Retina (tissue), 1 donor: ENCODE measurements at regions not wholly inside any gene's neighbourhood (a gene's known extent, or its start where the extent isn't known, plus 50 kb on each side); places are given as distances from the start of the nearest gene placed in this dataset.

Experiments used
- DNase-seq: peaks from one replicate; pipeline ENCODE4 v3.0.0-alpha.2; 2016

DNA sequence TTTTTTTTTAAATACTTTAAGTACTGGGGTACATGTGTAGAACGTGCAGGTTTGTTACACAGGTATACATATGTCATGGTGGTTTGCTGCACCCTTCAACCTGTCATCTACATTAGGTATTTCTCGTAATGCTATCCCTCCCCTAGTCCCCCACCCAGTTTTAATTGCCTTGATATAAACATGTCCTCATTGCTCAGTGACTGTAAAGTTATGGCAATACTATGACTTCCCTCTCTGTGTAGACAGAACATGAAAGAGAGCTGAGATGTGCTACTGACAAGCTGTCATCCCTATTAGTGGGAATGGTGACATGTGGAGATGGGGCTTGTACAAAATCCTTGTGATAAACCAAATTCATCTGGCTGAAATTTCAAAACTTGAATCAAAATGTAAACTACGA lies 449.7 kb upstream of the TRIB2 start:
- DNase-seq, result no peak

GRCh38 chr2:12269041-12269972 lies 447.4 kb upstream of the TRIB2 start:
- no peak for DNase-seq

GRCh38 chr2:12270876-12271588 lies 445.7 kb upstream of the TRIB2 start:
- DNase-seq, result no peak

DNA sequence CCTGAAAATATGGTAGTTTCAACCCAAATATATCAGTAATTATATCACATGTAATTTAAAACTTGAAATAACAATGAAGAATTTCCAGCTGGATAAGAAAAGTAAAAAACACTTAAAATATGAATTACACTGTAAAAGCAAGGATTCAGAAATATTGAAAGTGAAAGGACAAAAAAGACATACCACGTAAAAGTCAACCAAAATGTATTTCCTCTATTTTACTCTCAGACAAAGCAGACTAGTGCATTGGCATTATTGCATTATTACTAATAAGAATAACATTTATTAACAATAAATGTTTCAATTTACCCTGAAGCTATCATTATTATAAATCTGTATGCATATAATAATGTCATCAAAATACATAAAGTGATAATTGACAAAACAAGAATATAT lies 445.1 kb upstream of the TRIB2 start:
- no peak for DNase-seq

GRCh38 chr2:12273111-12273510 lies 443.6 kb upstream of the TRIB2 start:
- no peak for DNase-seq

GRCh38 chr2:12274591-12274990 lies 442.1 kb upstream of the TRIB2 start:
- DNase-seq, result no peak

DNA sequence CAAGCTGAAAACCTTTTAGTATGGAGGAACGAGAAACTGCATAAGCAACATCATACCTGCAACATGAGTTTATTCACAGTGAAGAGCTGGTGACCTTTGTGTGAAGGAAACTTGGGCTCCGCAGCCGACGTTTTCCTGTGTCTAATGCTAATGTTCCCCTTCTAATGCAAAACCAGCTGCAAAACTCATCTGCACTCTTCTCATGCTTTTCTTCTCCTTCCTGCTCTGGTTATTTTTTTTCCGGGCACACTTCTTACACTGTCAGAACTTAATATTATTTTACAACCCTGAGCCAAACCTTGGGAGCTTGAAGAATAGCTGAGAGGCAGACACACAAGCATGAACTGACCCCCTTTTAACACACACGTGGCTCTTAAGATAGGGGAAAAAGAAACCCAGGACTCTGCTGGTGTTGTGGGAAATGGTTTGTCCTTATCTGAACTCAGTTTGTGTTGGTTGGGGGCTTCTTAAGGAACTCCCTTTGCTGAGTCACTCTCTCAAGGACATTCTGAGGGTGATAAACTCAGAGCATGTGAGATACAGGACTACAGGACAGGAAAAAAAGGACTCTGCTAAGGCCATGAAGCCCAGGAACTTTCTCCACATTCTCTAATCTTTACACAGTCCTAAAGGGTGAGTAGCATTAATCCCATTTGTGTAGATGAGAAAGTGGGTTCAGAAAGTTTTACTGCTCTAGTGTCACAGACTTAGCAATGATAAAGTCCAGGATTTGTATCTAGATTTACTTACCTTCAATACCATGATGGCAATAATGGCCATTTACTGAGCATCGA lies 439.3 kb upstream of the TRIB2 start:
- DNase-seq, result no peak

- DNase-seq, result no peak
Observed at GRCh38 chr2:12278217-12278750, 438.5 kb upstream of the TRIB2 start.

- DNase-seq, result no peak
Observed at GRCh38 chr2:12282780-12283695, 433.7 kb upstream of the TRIB2 start.

GRCh38 chr2:12284037-12284436 lies 432.7 kb upstream of the TRIB2 start:
- DNase-seq, result no peak

DNA sequence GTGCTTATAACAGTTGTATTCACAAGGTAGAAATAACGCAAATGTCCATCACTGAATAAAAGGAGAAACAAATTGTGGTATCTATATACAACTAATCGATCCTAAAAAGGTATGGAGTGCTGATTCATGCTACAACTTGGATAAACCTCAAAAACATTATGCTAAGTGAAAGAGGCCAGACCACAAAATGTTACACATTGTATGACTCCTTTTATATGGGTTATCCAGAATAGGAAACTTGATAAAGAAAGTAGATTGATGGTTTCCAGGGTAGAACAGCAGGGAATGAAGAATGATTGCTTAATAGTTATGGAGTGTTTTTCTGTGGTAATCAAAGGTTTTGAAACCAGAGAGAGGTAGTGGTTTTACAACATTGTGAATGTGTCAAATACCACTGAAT lies 432.2 kb upstream of the TRIB2 start:
- DNase-seq, result no peak

DNA sequence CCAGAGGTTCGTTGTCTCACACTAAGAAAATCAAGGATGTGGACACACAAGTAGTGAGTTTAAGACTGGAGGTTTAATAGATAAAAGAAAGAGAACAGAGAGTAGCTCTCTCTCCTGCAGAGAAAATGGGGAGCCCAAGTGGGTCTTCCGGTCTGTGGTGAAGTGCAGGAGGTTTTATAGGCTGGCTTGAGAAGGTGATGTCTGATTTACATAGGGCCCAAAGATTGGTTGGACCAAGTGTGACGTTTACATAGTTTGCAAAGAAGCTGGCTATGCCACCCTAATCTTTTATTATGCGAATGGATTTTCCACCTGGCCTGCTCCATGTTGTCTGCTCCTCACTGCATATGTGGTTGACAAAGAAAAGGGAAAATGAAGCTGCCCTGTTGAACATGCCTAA lies 430.4 kb upstream of the TRIB2 start:
- DNase-seq, result no peak

DNA sequence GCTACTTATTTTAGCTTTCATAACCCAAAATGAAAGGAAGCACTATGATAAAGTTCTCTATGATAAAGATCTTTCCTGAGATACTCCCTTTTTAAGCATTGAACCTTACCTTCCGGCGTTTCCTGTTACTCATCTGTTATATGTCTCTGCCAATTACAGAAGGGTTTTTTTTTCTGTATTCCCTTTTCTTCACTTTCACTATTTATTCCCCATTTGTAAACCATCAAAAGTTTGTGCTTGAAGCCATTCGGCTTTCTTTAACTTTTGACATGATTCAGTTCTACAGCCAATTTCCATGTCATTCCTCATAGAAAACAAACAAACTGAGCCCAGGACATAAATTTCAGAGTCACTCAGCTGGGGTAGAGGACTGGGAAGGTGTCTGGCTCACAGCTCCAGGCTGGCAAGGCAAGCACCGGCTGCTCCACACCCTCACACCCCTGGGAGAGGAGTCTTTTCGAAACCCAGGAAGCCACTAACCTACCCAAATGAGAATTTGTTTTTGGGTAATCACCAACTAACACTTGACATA lies 429.4 kb upstream of the TRIB2 start:
- no peak for DNase-seq

DNA sequence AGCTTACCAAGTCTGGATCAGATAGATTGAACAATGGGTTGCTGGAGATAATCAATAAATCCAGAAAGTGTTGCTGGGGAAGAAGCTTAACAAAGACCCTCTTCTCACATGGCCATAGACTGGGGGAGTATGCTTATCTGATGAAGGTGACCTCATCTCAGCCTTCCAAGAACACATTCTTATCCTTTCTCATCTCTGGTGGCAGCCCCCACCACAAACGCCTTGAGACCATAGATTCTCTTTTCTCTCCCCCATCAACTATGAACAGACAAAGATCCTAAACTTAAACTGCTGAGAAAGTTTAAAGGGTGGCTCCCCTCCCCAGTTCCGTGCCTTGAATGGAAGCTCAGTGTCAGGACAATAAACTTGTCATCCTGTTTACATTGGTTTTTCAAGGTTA lies 428.7 kb upstream of the TRIB2 start:
- DNase-seq, result no peak

DNA sequence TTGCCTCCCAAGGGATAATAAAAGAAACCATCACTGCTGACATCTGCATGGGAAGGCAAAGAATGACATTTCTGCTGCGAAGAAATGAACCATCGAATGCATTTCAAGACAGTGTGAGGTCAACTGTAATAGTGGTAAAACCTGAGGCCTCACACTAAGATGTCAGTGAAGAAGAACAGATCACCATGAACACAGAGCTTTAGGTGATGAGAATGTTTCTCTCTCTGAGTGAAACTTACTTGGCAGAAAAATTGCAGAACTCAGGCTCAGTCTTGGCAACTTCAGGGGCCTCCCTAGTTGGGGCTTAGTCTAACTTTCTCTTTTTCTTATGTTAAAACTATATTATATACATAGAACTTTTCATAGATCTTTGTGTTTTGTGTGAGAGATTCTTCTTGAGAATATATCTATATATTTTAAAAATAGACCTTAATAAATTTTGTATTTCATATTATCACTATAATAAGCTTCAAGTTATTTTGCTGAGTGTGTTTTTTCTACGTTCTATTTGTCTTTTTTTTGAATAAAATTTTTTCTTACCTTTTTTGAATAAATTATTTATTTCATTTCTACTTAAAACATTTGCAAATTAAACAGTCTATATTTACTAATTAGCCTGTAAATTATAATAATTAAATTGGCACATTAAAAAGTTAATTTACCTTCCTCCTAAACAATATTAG lies 427.5 kb upstream of the TRIB2 start:
- no peak for DNase-seq

DNA sequence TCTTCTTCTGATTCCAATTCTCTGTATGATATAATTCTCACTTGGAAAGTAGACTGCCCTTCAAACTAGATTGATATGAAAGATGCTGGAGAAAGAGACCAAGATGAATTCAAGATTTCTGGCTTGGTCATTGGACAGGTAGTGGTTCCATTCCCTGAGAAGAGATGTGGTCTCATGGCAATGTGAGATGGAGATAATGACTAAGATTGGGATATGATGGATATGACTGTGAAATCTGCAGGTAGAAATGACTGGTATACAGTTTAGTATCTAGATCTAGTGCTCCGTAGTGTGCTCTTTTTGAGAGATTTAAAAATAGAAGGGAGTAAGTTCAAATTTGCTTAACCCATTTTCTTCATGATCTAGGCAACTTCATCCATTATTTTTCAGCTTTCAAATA lies 425.4 kb upstream of the TRIB2 start:
- no peak for DNase-seq

DNA sequence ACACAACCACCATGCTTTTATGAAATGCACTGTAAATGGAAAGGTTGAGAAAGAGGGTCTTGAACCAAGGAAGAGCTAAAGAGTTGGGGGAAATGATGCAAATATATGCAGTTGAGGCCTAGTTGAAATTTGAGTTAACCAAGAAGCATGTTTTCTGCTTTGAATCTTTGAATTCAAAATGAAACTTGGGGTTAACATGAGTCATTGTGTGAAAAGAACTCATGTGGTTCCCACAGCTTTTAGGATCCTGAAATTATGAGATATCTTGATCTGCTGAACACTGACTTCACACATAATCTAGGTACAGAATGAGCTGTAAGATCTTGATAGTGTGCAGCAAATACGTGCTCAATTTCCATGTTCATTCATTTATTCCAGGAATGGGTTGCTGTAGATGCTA lies 422.9 kb upstream of the TRIB2 start:
- no peak for DNase-seq

DNA sequence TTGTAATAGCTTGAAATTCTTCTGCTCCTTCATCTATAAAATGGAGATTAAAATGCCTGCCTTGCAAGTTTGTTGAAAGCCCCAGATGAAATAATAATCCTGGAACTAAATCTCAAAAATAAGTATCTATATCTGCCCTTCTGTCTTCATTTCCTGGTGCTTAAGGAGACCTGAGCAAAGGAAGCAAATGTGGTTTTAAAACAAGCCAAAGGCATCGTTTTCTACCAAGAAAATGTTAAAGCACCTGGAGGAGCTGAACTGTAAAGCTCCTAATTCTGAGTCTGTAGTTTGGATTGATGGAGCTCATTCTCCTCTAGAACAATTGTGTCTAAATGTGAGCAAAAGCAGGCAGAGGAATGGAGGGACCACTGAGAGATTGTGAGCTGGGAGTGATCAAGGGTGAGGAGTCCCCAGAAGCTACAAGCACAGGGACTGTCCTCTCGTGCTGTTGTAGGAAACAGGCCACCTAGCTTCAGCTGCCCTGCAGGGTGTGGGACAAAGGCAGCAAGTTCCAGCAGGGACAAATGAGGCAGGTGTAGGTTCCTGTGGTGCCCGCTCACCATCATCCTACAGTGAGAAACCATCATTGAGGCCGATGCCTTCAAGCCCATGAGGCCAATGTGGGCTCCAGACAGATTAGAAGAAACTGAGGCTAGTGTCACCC lies 420.7 kb upstream of the TRIB2 start:
- no peak for DNase-seq

- no peak for DNase-seq
Observed at GRCh38 chr2:12296915-12297314, 419.8 kb upstream of the TRIB2 start.

GRCh38 chr2:12298352-12298751 lies 418.4 kb upstream of the TRIB2 start:
- no peak for DNase-seq

- no peak for DNase-seq
Observed at GRCh38 chr2:12299431-12299830, 417.3 kb upstream of the TRIB2 start.
